ENCODE measurements at regions not wholly inside any gene's neighbourhood (a gene's known extent, or its start where the extent isn't known, plus 50 kb on each side); places are given as distances from the start of the nearest gene placed in this dataset.

GRCh38 chr14:66092748-66093147 is 393.4 kb upstream of the CCDC196 start:
- peaks cover 0 to 4% (median 0%) of the 10 kb centered on the region in 5 donors for H3K4me1 ChIP-seq (ENCODE audit: control insufficient read depth in 5 of 5, insufficient read depth in 5 of 5, low read length in 5 of 5)
- no peaks in the 10 kb centered on the region for H3K36me3 ChIP-seq (ENCODE audit: control insufficient read depth in 4 of 4, insufficient read depth in 4 of 4, low read length in 4 of 4)
- no peak for ATAC-seq (ENCODE audit: insufficient read depth, low FRiP score)
- no peak overlapping the region for H3K4me3 ChIP-seq
- no peak for TF ChIP-seq CTCF (IDR thresholded peaks at IDR 0.05; ENCODE audit: control extremely low read depth, extremely low read depth)
- H3K9ac ChIP-seq (ENCODE audit: insufficient read depth in 1 of 2, low read length in 2 of 2) = no peak overlapping the region
- 92 to 96% methylated on average over 12 of the region's 12 CpGs for WGBS, 2 donors
- H3K27ac ChIP-seq (ENCODE audit: low read depth in 1 of 2, low read length in 1 of 2) = no peak overlapping the region
- H3K9me3 ChIP-seq (ENCODE audit: control insufficient read depth in 4 of 4, insufficient read depth in 3 of 4, low read length in 3 of 4) = peaks cover 0 to 4% (median 0%) of the 10 kb centered on the region in 4 donors
- no peak for DNase-seq
- no peaks in the 10 kb centered on the region for H3K27me3 ChIP-seq (ENCODE audit: control insufficient read depth in 3 of 3, insufficient read depth in 3 of 3, low read length in 2 of 3)

- Histone ChIP-seq H3K27me3 (ENCODE audit: control insufficient read depth in 3 of 3, insufficient read depth in 3 of 3, low read length in 2 of 3) (no peaks in the 10 kb centered on the region), H3K4me1 (ENCODE audit: control insufficient read depth in 5 of 5, insufficient read depth in 5 of 5, low read length in 5 of 5) (peaks cover 0 to 4% (median 0%) of the 10 kb centered on the region in 5 donors), H3K9ac (ENCODE audit: insufficient read depth in 1 of 2, low read length in 2 of 2) (no peak overlapping the region), H3K27ac (ENCODE audit: low read depth in 1 of 2, low read length in 1 of 2) (no peak overlapping the region), H3K36me3 (ENCODE audit: control insufficient read depth in 4 of 4, insufficient read depth in 4 of 4, low read length in 4 of 4) (no peaks in the 10 kb centered on the region), H3K9me3 (ENCODE audit: control insufficient read depth in 4 of 4, insufficient read depth in 3 of 4, low read length in 3 of 4) (peaks cover 0 to 4% (median 0%) of the 10 kb centered on the region in 4 donors), H3K4me3 (no peak overlapping the region)
- no peak for DNase-seq
- 94% methylated on average over 38 of the region's 38 CpGs for WGBS, 2 donors
- no peak for ATAC-seq (ENCODE audit: insufficient read depth, low FRiP score)
- no peak for TF ChIP-seq CTCF (IDR thresholded peaks at IDR 0.05; ENCODE audit: control extremely low read depth, extremely low read depth)
Observed at GRCh38 chr14:66094001-66094727, 392.0 kb upstream of the CCDC196 start.

GRCh38 chr14:66099451-66099850 is 386.7 kb upstream of the CCDC196 start:
- no peak overlapping the region for H3K4me3 ChIP-seq
- ATAC-seq (ENCODE audit: insufficient read depth, low FRiP score) = no peak

More at GRCh38 chr14:66099451-66099850, 386.7 kb upstream of the CCDC196 start:
- Histone ChIP-seq H3K27ac (ENCODE audit: low read depth in 1 of 2, low read length in 1 of 2) (no peak overlapping the region), H3K9me3 (ENCODE audit: control insufficient read depth in 4 of 4, insufficient read depth in 3 of 4, low read length in 3 of 4) (no peaks in the 10 kb centered on the region), H3K27me3 (ENCODE audit: control insufficient read depth in 3 of 3, insufficient read depth in 3 of 3, low read length in 2 of 3) (no peaks in the 10 kb centered on the region), H3K9ac (ENCODE audit: insufficient read depth in 1 of 2, low read length in 2 of 2) (no peak overlapping the region), H3K36me3 (ENCODE audit: control insufficient read depth in 4 of 4, insufficient read depth in 4 of 4, low read length in 4 of 4) (no peaks in the 10 kb centered on the region), H3K4me1 (ENCODE audit: control insufficient read depth in 5 of 5, insufficient read depth in 5 of 5, low read length in 5 of 5) (peaks cover 0 to 4% (median 0%) of the 10 kb centered on the region in 5 donors)
- no peak for TF ChIP-seq CTCF (IDR thresholded peaks at IDR 0.05; ENCODE audit: control extremely low read depth, extremely low read depth)
- no peak for DNase-seq
- 93 to 100% methylated on average over 4 of the region's 4 CpGs for WGBS, 2 donors
